ENCODE measurements at regions not wholly inside any gene's neighbourhood (a gene's known extent, or its start where the extent isn't known, plus 50 kb on each side); places are given as distances from the start of the nearest gene placed in this dataset.

- H3K9me3 ChIP-seq (ENCODE audit: control insufficient read depth, low read length): no peaks in the 10 kb centered on the region
- no peak overlapping the region for H3K4me3 ChIP-seq (ENCODE audit: low read length)
- H3K4me1 ChIP-seq (ENCODE audit: control insufficient read depth, insufficient read depth, low read length): no peaks in the 10 kb centered on the region
- no peak overlapping the region for H3K9ac ChIP-seq (ENCODE audit: low read length)
- H3K36me3 ChIP-seq (ENCODE audit: control insufficient read depth, insufficient read depth, low read length, severe bottlenecking): no peaks in the 10 kb centered on the region
- no peak for DNase-seq (ENCODE audit: low read depth)
- H3K27me3 ChIP-seq (replicated peaks; ENCODE audit: control insufficient read depth, insufficient read depth, low read length): no peaks in the 10 kb centered on the region
These were observed 927.6 kb upstream of the ATXN8OS start for GRCh38 chr13:69180034-69180433.

- Histone ChIP-seq H3K4me1 (ENCODE audit: control insufficient read depth, insufficient read depth, low read length) (no peaks in the 10 kb centered on the region), H3K9me3 (ENCODE audit: control insufficient read depth, low read length) (no peaks in the 10 kb centered on the region), H3K4me3 (ENCODE audit: low read length) (no peak overlapping the region), H3K27me3 (replicated peaks; ENCODE audit: control insufficient read depth, insufficient read depth, low read length) (no peaks in the 10 kb centered on the region), H3K9ac (ENCODE audit: low read length) (no peak overlapping the region), H3K36me3 (ENCODE audit: control insufficient read depth, insufficient read depth, low read length, severe bottlenecking) (no peaks in the 10 kb centered on the region)
- DNase-seq (ENCODE audit: low read depth): no peak
These were observed 929.6 kb upstream of the ATXN8OS start for GRCh38 chr13:69178000-69178399.

- H3K4me1 ChIP-seq (ENCODE audit: control insufficient read depth, insufficient read depth, low read length): no peaks in the 10 kb centered on the region
- no peak overlapping the region for H3K9ac ChIP-seq (ENCODE audit: low read length)
- H3K4me3 ChIP-seq (ENCODE audit: low read length): no peak overlapping the region
- no peaks in the 10 kb centered on the region for H3K27me3 ChIP-seq (replicated peaks; ENCODE audit: control insufficient read depth, insufficient read depth, low read length)
- no peaks in the 10 kb centered on the region for H3K36me3 ChIP-seq (ENCODE audit: control insufficient read depth, insufficient read depth, low read length, severe bottlenecking)
- peaks cover 3% of the 10 kb centered on the region for H3K9me3 ChIP-seq (ENCODE audit: control insufficient read depth, low read length)
- DNase-seq (ENCODE audit: low read depth): no peak
These were observed 939.2 kb upstream of the ATXN8OS start for GRCh38 chr13:69168436-69168835.

- no peaks in the 10 kb centered on the region for H3K36me3 ChIP-seq (ENCODE audit: control insufficient read depth, insufficient read depth, low read length, severe bottlenecking)
- no peak overlapping the region for H3K4me3 ChIP-seq (ENCODE audit: low read length)
- H3K27me3 ChIP-seq (replicated peaks; ENCODE audit: control insufficient read depth, insufficient read depth, low read length): no peaks in the 10 kb centered on the region
- no peak overlapping the region for H3K9ac ChIP-seq (ENCODE audit: low read length)
- no peaks in the 10 kb centered on the region for H3K4me1 ChIP-seq (ENCODE audit: control insufficient read depth, insufficient read depth, low read length)
- no peak for DNase-seq (ENCODE audit: low read depth)
- H3K9me3 ChIP-seq (ENCODE audit: control insufficient read depth, low read length): no peaks in the 10 kb centered on the region
These were observed 952.5 kb upstream of the ATXN8OS start for GRCh38 chr13:69155136-69155535.

GRCh38 chr13:69142101-69142500, 965.5 kb upstream of the ATXN8OS start:
- no peak overlapping the region for H3K4me3 ChIP-seq (ENCODE audit: low read length)

GRCh38 chr13:69124996-69125395, 982.6 kb upstream of the ATXN8OS start:
- DNase-seq (ENCODE audit: low read depth): no peak
- Histone ChIP-seq H3K9ac (ENCODE audit: low read length) (no peak overlapping the region), H3K4me3 (ENCODE audit: low read length) (no peak overlapping the region), H3K36me3 (ENCODE audit: control insufficient read depth, insufficient read depth, low read length, severe bottlenecking) (no peaks in the 10 kb centered on the region), H3K9me3 (ENCODE audit: control insufficient read depth, low read length) (no peaks in the 10 kb centered on the region), H3K4me1 (ENCODE audit: control insufficient read depth, insufficient read depth, low read length) (no peaks in the 10 kb centered on the region), H3K27me3 (replicated peaks; ENCODE audit: control insufficient read depth, insufficient read depth, low read length) (no peaks in the 10 kb centered on the region)

More at GRCh38 chr13:69142101-69142500, 965.5 kb upstream of the ATXN8OS start:
- no peaks in the 10 kb centered on the region for H3K27me3 ChIP-seq (replicated peaks; ENCODE audit: control insufficient read depth, insufficient read depth, low read length)
- no peaks in the 10 kb centered on the region for H3K4me1 ChIP-seq (ENCODE audit: control insufficient read depth, insufficient read depth, low read length)
- no peak overlapping the region for H3K9ac ChIP-seq (ENCODE audit: low read length)
- H3K36me3 ChIP-seq (ENCODE audit: control insufficient read depth, insufficient read depth, low read length, severe bottlenecking): no peaks in the 10 kb centered on the region
- DNase-seq (ENCODE audit: low read depth): no peak
- H3K9me3 ChIP-seq (ENCODE audit: control insufficient read depth, low read length): no peaks in the 10 kb centered on the region

- H3K27me3 ChIP-seq (replicated peaks; ENCODE audit: control insufficient read depth, insufficient read depth, low read length): no peaks in the 10 kb centered on the region
- no peak overlapping the region for H3K4me3 ChIP-seq (ENCODE audit: low read length)
- H3K36me3 ChIP-seq (ENCODE audit: control insufficient read depth, insufficient read depth, low read length, severe bottlenecking): no peaks in the 10 kb centered on the region
- H3K4me1 ChIP-seq (ENCODE audit: control insufficient read depth, insufficient read depth, low read length): no peaks in the 10 kb centered on the region
- no peak for DNase-seq (ENCODE audit: low read depth)
- H3K9me3 ChIP-seq (ENCODE audit: control insufficient read depth, low read length): peaks cover 12% of the 10 kb centered on the region
- H3K9ac ChIP-seq (ENCODE audit: low read length): no peak overlapping the region
These were observed 997.6 kb upstream of the ATXN8OS start for GRCh38 chr13:69109891-69110525.

- Histone ChIP-seq H3K9me3 (ENCODE audit: control insufficient read depth, low read length) (peaks cover 12% of the 10 kb centered on the region), H3K36me3 (ENCODE audit: control insufficient read depth, insufficient read depth, low read length, severe bottlenecking) (no peaks in the 10 kb centered on the region), H3K27me3 (replicated peaks; ENCODE audit: control insufficient read depth, insufficient read depth, low read length) (no peaks in the 10 kb centered on the region), H3K9ac (ENCODE audit: low read length) (no peak overlapping the region), H3K4me1 (ENCODE audit: control insufficient read depth, insufficient read depth, low read length) (no peaks in the 10 kb centered on the region), H3K4me3 (ENCODE audit: low read length) (no peak overlapping the region)
- no peak for DNase-seq (ENCODE audit: low read depth)
These were observed 999.1 kb upstream of the ATXN8OS start for GRCh38 chr13:69108486-69108885.

- DNase-seq (ENCODE audit: low read depth): no peak
- H3K9me3 ChIP-seq (ENCODE audit: control insufficient read depth, low read length): peaks cover 12% of the 10 kb centered on the region
- H3K4me1 ChIP-seq (ENCODE audit: control insufficient read depth, insufficient read depth, low read length): no peaks in the 10 kb centered on the region
- H3K27me3 ChIP-seq (replicated peaks; ENCODE audit: control insufficient read depth, insufficient read depth, low read length): no peaks in the 10 kb centered on the region
- no peaks in the 10 kb centered on the region for H3K36me3 ChIP-seq (ENCODE audit: control insufficient read depth, insufficient read depth, low read length, severe bottlenecking)
- H3K4me3 ChIP-seq (ENCODE audit: low read length): no peak overlapping the region
- H3K9ac ChIP-seq (ENCODE audit: low read length): no peak overlapping the region
These were observed 1000.2 kb upstream of the ATXN8OS start for GRCh38 chr13:69107436-69107835.

- Histone ChIP-seq H3K27me3 (replicated peaks; ENCODE audit: control insufficient read depth, insufficient read depth, low read length) (no peaks in the 10 kb centered on the region), H3K4me1 (ENCODE audit: control insufficient read depth, insufficient read depth, low read length) (no peaks in the 10 kb centered on the region), H3K9me3 (ENCODE audit: control insufficient read depth, low read length) (peaks cover under 1% of the 10 kb centered on the region)
These were observed 1005.8 kb upstream of the ATXN8OS start for GRCh38 chr13:69101841-69102240.

GRCh38 chr13:69094485-69094884, 1013.1 kb upstream of the ATXN8OS start:
- H3K9ac ChIP-seq (ENCODE audit: low read length): no peak overlapping the region
- no peaks in the 10 kb centered on the region for H3K9me3 ChIP-seq (ENCODE audit: control insufficient read depth, low read length)
- H3K36me3 ChIP-seq (ENCODE audit: control insufficient read depth, insufficient read depth, low read length, severe bottlenecking): no peaks in the 10 kb centered on the region
- no peak overlapping the region for H3K4me3 ChIP-seq (ENCODE audit: low read length)
- no peak for DNase-seq (ENCODE audit: low read depth)
- H3K27me3 ChIP-seq (replicated peaks; ENCODE audit: control insufficient read depth, insufficient read depth, low read length): no peaks in the 10 kb centered on the region
- H3K4me1 ChIP-seq (ENCODE audit: control insufficient read depth, insufficient read depth, low read length): no peaks in the 10 kb centered on the region

More at GRCh38 chr13:69101841-69102240, 1005.8 kb upstream of the ATXN8OS start:
- no peak for DNase-seq (ENCODE audit: low read depth)
- H3K36me3 ChIP-seq (ENCODE audit: control insufficient read depth, insufficient read depth, low read length, severe bottlenecking): no peaks in the 10 kb centered on the region
- H3K9ac ChIP-seq (ENCODE audit: low read length): no peak overlapping the region
- H3K4me3 ChIP-seq (ENCODE audit: low read length): no peak overlapping the region
